HCT116 (cell line): ENCODE measurements at regions not wholly inside any gene's neighbourhood (a gene's known extent, or its start where the extent isn't known, plus 50 kb on each side); places are given as distances from the start of the nearest gene placed in this dataset.

Experiments
- ATAC-seq: fragments of 200-7000 bp; cut with Tn5 transposase; 2 replicates; pipeline ENCODE4 v1.9.1; 2020; ENCODE audit warnings: mild to moderate bottlenecking, moderate library complexity
- BruUV-seq: library from RNA; stranded (reverse); fragments of 400-500 nt; replicated peaks from 2 replicates; lab custom pipeline; 2021; lab: Mats Ljungman, UMichigan
- CTCF ChIA-PET: fragments of 300-600 bp; sonication (Branson Sonifier 250); formaldehyde crosslinking; loops from one replicate; lab custom pipeline; 2021; ENCODE audit warnings: antibody characterized with exemption; lab: Charles Lee
- POLR2A ChIA-PET: fragments of 300-600, 350-600 bp; sonication (Branson Sonifier 250); formaldehyde crosslinking; loops from one replicate; lab custom pipeline; 2021; ENCODE audit warnings: antibody characterized with exemption; lab: Charles Lee
- RAD21 ChIA-PET, 2 experiments: fragments of 300-600 bp; sonication (Branson Sonifier 250); formaldehyde crosslinking; loops; one replicate each; lab custom pipeline; 2023; ENCODE audit warnings: low total read pairs in 2 of 2; ENCODE audit not compliant: uncharacterized antibody in 2 of 2, unreplicated experiment in 2 of 2, low non-redundant PET in 1 of 2; lab: Charles Lee
- DNase-seq: peaks from one replicate; pipeline ENCODE4 v3.0.0-alpha.2; 2010; ENCODE audit warnings: low read depth, low spot score
- H2AFZ ChIP-seq: fragments of 200-600 bp; shearing (Covaris generic), sonication (generic); 2 replicates; pipeline ENCODE4 v1.6.1; 2017; ENCODE audit warnings: low read depth, mixed run types, mixed read lengths, antibody characterized with exemption, low read length; ENCODE audit not compliant: poor library complexity, severe bottlenecking
- H3K27ac ChIP-seq: 2 replicates; pipeline ENCODE4 v1.5.1; 2012; ENCODE audit warnings: low read depth, low read length
- H3K27me3 ChIP-seq: fragments of 200-600 bp; sonication (generic); 2 replicates; pipeline ENCODE4 v1.6.1; 2016; ENCODE audit warnings: mixed run types, low read length, mixed read lengths; ENCODE audit not compliant: insufficient read depth
- H3K36me3 ChIP-seq, 2 experiments: fragments of 200-500 bp in 1 of 2; fragments of 200-600 bp in 1 of 2; sonication (Bioruptor generic) in 1 of 2; sonication (generic) in 1 of 2; 2 replicates each; pipeline versions ENCODE4 v1.5.1 to v1.6.1; 2014 to 2016; ENCODE audit warnings: low read length in 2 of 2, inconsistent platforms in 1 of 2, mixed read lengths in 1 of 2, mixed run types in 1 of 2; ENCODE audit not compliant: insufficient read depth in 2 of 2, control insufficient read depth in 1 of 2
- H3K4me1 ChIP-seq, 2 experiments: fragments of 200-600 bp in 1 of 2; sonication (generic) in 1 of 2; 2 replicates each; pipeline versions ENCODE4 v1.5.1 to v1.6.1; 2012 to 2017; ENCODE audit warnings: low read length in 2 of 2, inconsistent platforms in 1 of 2, mild to moderate bottlenecking in 1 of 2, mixed read lengths in 1 of 2, mixed run types in 1 of 2, moderate library complexity in 1 of 2; ENCODE audit not compliant: insufficient read depth in 2 of 2, control insufficient read depth in 1 of 2
- H3K4me2 ChIP-seq: fragments of 200-600 bp; sonication (generic); 2 replicates; pipeline ENCODE4 v1.6.1; 2017; ENCODE audit warnings: mixed run types, low read length, mixed read lengths
- H3K4me3 ChIP-seq, 2 experiments: fragments of 200-600 bp in 1 of 2; sonication (generic) in 1 of 2; replicated peaks in 1 of 2; 2 replicates each; pipeline ENCODE4 v1.5.1; 2011 to 2016; ENCODE audit warnings: low read length in 2 of 2, control low read depth in 1 of 2, low read depth in 1 of 2, mild to moderate bottlenecking in 1 of 2, mixed read lengths in 1 of 2, mixed run types in 1 of 2
- H3K79me2 ChIP-seq: fragments of 200-600 bp; sonication (generic); 2 replicates; pipeline ENCODE4 v1.6.1; 2017; ENCODE audit warnings: mild to moderate bottlenecking, mixed run types, low read length, moderate library complexity, mixed read lengths; ENCODE audit not compliant: insufficient read depth
- H3K9ac ChIP-seq: fragments of 200-600 bp; sonication (generic); 2 replicates; pipeline ENCODE4 v1.6.1; 2016; ENCODE audit warnings: low read length, mixed read lengths
- H3K9me2 ChIP-seq: fragments of 200-600 bp; sonication (generic), shearing (Covaris generic); 2 replicates; pipeline ENCODE4 v1.6.1; 2017; ENCODE audit warnings: mixed run types, mild to moderate bottlenecking, moderate library complexity; ENCODE audit not compliant: insufficient read depth
- H3K9me3 ChIP-seq, 2 experiments: fragments of 200-500 bp in 1 of 2; fragments of 200-600 bp in 1 of 2; sonication (Bioruptor generic) in 1 of 2; sonication (generic) in 1 of 2; 2 replicates each; pipeline ENCODE4 v1.6.1; 2014 to 2017; ENCODE audit warnings: low read length in 2 of 2, mixed read lengths in 2 of 2, inconsistent platforms in 1 of 2, low read depth in 1 of 2, mild to moderate bottlenecking in 1 of 2, mixed run types in 1 of 2, moderate library complexity in 1 of 2; ENCODE audit not compliant: control insufficient read depth in 1 of 2, insufficient read depth in 1 of 2
- H4K20me1 ChIP-seq: fragments of 200-600 bp; sonication (generic), shearing (Covaris generic); 2 replicates; pipeline ENCODE4 v1.6.1; 2017; ENCODE audit warnings: mixed run types, mild to moderate bottlenecking, moderate library complexity; ENCODE audit not compliant: insufficient read depth
- CBX3 ChIP-seq: IDR thresholded peaks from 2 replicates; pipeline ENCODE4 v1.6.1; 2012; ENCODE audit warnings: low read depth
- CEBPB ChIP-seq: IDR thresholded peaks from 2 replicates; pipeline ENCODE4 v1.6.1; 2012; ENCODE audit warnings: low read depth
- EGR1 ChIP-seq: IDR thresholded peaks from 2 replicates; pipeline ENCODE4 v1.6.1; 2012; ENCODE audit warnings: low read depth
- ELF1 ChIP-seq: IDR thresholded peaks from 2 replicates; pipeline ENCODE4 v1.6.1; 2012; ENCODE audit warnings: low read depth, borderline replicate concordance
- EZH2 ChIP-seq: fragments of 200-600 bp; sonication (generic); IDR thresholded peaks from 2 replicates; pipeline ENCODE4 v1.6.1; 2017; ENCODE audit warnings: antibody characterized with exemption, mixed run types
- EZH2phosphoT487 ChIP-seq: fragments of 200-600 bp; IDR thresholded peaks from 2 replicates; pipeline ENCODE4 v1.6.1; 2018; ENCODE audit warnings: antibody characterized with exemption, borderline replicate concordance
- JUND ChIP-seq: IDR thresholded peaks from 2 replicates; pipeline ENCODE4 v1.6.1; 2012
- POLR2A ChIP-seq: IDR thresholded peaks from 2 replicates; pipeline ENCODE4 v1.7.0; 2011; ENCODE audit warnings: borderline replicate concordance; ENCODE audit not compliant: insufficient read depth, insufficient read length; ENCODE audit errors: extremely low read depth
- POLR2AphosphoS5 ChIP-seq: IDR thresholded peaks from 2 replicates; pipeline ENCODE4 v1.6.1; 2011; ENCODE audit warnings: mild to moderate bottlenecking, low read depth, low read length, moderate library complexity
- SIN3A ChIP-seq: IDR thresholded peaks from 2 replicates; pipeline ENCODE4 v1.6.1; 2012; ENCODE audit warnings: low read depth
- SP1 ChIP-seq: IDR thresholded peaks from 2 replicates; pipeline ENCODE4 v1.6.1; 2012; ENCODE audit warnings: low read depth
- SRF ChIP-seq: IDR thresholded peaks from 2 replicates; pipeline ENCODE4 v1.6.1; 2012; ENCODE audit warnings: low read depth
- TCF7L2 ChIP-seq: IDR thresholded peaks from 2 replicates; pipeline ENCODE4 v1.7.0; 2011; ENCODE audit warnings: borderline replicate concordance, inconsistent platforms; ENCODE audit not compliant: insufficient read depth, insufficient read length; ENCODE audit errors: extremely low read depth
- YY1 ChIP-seq: IDR thresholded peaks from 2 replicates; pipeline ENCODE4 v1.6.1; 2011; ENCODE audit warnings: low read length, low read depth, moderate library complexity, mild to moderate bottlenecking; ENCODE audit not compliant: insufficient replicate concordance; ENCODE audit errors: extremely low read depth
- ZFX ChIP-seq: fragments of 450-650 bp; IDR thresholded peaks from 2 replicates; pipeline ENCODE4 v1.6.1; 2017
- ZNF274 ChIP-seq: fragments of 200-500 bp; sonication (Bioruptor generic); IDR thresholded peaks from 2 replicates; pipeline ENCODE4 v1.6.1; 2014; ENCODE audit warnings: mild to moderate bottlenecking, low read depth, low read length, inconsistent platforms
- intact Hi-C: fragments of 100-400 bp; cut with micrococcal nuclease; formaldehyde crosslinking; loops from 2 replicates; pipeline ENCODE4 v1.10.0; 2022
- TF ChIP-seq, protein P1 (sequence below), 3 experiments: fragments of 200-600 bp in 1 of 3; sonication (generic) in 1 of 3; IDR thresholded peaks in 2 of 3; conservative IDR thresholded peaks in 1 of 3; 2 replicates each; pipeline ENCODE4 v1.5.1; 2012 to 2017; ENCODE audit warnings: low read depth in 2 of 3, low read length in 2 of 3, antibody characterized with exemption in 1 of 3, borderline replicate concordance in 1 of 3, control low read depth in 1 of 3, mild to moderate bottlenecking in 1 of 3, mixed read lengths in 1 of 3, mixed run types in 1 of 3, moderate library complexity in 1 of 3; ENCODE audit not compliant: insufficient read depth in 1 of 3
- TF ChIP-seq, protein P2 (sequence below): IDR thresholded peaks from 2 replicates; pipeline ENCODE4 v1.6.1; 2011; ENCODE audit warnings: mild to moderate bottlenecking, low read length, moderate library complexity; ENCODE audit not compliant: insufficient replicate concordance; ENCODE audit errors: extremely low read depth
- TF ChIP-seq, protein P3 (sequence below): IDR thresholded peaks from 2 replicates; pipeline ENCODE4 v1.6.1; 2012; ENCODE audit warnings: low read depth
- TF ChIP-seq, protein P4 (sequence below): IDR thresholded peaks from 2 replicates; pipeline ENCODE4 v1.6.1; 2012

DNA sequence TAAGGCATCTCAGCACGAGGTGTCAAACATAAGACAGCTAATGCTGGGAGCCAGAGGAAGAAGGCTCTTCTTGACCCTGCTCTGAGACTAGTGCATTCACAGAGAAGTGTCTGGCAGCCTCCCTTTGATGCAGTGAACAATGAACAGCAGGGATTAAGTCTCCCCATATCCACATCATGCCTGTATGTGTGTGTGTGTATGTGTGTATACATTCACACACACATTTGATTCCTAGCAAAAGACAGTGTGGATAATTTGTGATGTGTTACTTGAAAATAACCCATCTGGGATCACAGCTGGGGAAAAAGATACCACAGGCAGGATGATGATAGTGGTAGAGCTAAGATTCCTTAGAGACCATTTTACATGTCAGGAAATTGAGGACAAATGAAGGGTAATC is 485.9 kb upstream of the GOT2 start:
- no peak for DNase-seq
- ATAC-seq, result no peak
- Histone ChIP-seq H2AFZ (no peak overlapping the region), H3K4me1 (no peaks in the 10 kb centered on the region), H3K27ac (no peak overlapping the region), H3K9me3 (peaks cover 0 to 12% of the 10 kb centered on the region in 2 experiments; a peak in 2 of 4 replicates), H3K27me3 (no peaks in the 10 kb centered on the region), H3K9me2 (no peaks in the 10 kb centered on the region), H3K4me2 (no peak overlapping the region), H4K20me1 (no peaks in the 10 kb centered on the region), H3K79me2 (no peaks in the 10 kb centered on the region), H3K36me3 (no peaks in the 10 kb centered on the region), H3K9ac (no peak overlapping the region), H3K4me3 (no peak overlapping the region)
- ChIA-PET RAD21 (no interaction called here), CTCF (no interaction called here), POLR2A (no interaction called here)
- intact Hi-C loops, result no loop called here
- no TSS peak for BruUV-seq
- no peak for TF ChIP-seq YY1
- no peak for TF ChIP-seq ZNF274
- no peak for TF ChIP-seq CBX3
- TF ChIP-seq, protein P1, sequence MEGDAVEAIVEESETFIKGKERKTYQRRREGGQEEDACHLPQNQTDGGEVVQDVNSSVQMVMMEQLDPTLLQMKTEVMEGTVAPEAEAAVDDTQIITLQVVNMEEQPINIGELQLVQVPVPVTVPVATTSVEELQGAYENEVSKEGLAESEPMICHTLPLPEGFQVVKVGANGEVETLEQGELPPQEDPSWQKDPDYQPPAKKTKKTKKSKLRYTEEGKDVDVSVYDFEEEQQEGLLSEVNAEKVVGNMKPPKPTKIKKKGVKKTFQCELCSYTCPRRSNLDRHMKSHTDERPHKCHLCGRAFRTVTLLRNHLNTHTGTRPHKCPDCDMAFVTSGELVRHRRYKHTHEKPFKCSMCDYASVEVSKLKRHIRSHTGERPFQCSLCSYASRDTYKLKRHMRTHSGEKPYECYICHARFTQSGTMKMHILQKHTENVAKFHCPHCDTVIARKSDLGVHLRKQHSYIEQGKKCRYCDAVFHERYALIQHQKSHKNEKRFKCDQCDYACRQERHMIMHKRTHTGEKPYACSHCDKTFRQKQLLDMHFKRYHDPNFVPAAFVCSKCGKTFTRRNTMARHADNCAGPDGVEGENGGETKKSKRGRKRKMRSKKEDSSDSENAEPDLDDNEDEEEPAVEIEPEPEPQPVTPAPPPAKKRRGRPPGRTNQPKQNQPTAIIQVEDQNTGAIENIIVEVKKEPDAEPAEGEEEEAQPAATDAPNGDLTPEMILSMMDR (IDR thresholded peaks at IDR 0.05 in 2 of 3, conservative IDR thresholded peaks at IDR 0.05 in 1 of 3; ENCODE audit: borderline replicate concordance in 1 of 3, insufficient read depth in 1 of 3, low read depth in 2 of 3, low read length in 2 of 3), result no peak
- no peak for TF ChIP-seq TCF7L2
- TF ChIP-seq SP1, result no peak
- no peak for TF ChIP-seq EZH2phosphoT487
- TF ChIP-seq ELF1, result no peak
- TF ChIP-seq CEBPB, result no peak
- TF ChIP-seq, protein P2, sequence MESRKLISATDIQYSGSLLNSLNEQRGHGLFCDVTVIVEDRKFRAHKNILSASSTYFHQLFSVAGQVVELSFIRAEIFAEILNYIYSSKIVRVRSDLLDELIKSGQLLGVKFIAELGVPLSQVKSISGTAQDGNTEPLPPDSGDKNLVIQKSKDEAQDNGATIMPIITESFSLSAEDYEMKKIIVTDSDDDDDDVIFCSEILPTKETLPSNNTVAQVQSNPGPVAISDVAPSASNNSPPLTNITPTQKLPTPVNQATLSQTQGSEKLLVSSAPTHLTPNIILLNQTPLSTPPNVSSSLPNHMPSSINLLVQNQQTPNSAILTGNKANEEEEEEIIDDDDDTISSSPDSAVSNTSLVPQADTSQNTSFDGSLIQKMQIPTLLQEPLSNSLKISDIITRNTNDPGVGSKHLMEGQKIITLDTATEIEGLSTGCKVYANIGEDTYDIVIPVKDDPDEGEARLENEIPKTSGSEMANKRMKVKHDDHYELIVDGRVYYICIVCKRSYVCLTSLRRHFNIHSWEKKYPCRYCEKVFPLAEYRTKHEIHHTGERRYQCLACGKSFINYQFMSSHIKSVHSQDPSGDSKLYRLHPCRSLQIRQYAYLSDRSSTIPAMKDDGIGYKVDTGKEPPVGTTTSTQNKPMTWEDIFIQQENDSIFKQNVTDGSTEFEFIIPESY, result no peak
- no peak for TF ChIP-seq EZH2
- TF ChIP-seq, protein P3, sequence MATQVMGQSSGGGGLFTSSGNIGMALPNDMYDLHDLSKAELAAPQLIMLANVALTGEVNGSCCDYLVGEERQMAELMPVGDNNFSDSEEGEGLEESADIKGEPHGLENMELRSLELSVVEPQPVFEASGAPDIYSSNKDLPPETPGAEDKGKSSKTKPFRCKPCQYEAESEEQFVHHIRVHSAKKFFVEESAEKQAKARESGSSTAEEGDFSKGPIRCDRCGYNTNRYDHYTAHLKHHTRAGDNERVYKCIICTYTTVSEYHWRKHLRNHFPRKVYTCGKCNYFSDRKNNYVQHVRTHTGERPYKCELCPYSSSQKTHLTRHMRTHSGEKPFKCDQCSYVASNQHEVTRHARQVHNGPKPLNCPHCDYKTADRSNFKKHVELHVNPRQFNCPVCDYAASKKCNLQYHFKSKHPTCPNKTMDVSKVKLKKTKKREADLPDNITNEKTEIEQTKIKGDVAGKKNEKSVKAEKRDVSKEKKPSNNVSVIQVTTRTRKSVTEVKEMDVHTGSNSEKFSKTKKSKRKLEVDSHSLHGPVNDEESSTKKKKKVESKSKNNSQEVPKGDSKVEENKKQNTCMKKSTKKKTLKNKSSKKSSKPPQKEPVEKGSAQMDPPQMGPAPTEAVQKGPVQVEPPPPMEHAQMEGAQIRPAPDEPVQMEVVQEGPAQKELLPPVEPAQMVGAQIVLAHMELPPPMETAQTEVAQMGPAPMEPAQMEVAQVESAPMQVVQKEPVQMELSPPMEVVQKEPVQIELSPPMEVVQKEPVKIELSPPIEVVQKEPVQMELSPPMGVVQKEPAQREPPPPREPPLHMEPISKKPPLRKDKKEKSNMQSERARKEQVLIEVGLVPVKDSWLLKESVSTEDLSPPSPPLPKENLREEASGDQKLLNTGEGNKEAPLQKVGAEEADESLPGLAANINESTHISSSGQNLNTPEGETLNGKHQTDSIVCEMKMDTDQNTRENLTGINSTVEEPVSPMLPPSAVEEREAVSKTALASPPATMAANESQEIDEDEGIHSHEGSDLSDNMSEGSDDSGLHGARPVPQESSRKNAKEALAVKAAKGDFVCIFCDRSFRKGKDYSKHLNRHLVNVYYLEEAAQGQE, result no peak
- TF ChIP-seq, protein P4, sequence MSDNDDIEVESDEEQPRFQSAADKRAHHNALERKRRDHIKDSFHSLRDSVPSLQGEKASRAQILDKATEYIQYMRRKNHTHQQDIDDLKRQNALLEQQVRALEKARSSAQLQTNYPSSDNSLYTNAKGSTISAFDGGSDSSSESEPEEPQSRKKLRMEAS, result no peak
- no peak for TF ChIP-seq POLR2A
- TF ChIP-seq ZFX, result no peak
- no peak for TF ChIP-seq EGR1
- no peak for TF ChIP-seq SIN3A
- no peak for TF ChIP-seq SRF
- TF ChIP-seq POLR2AphosphoS5, result no peak
- TF ChIP-seq JUND, result no peak
